B cell (primary cell): ENCODE measurements at regions not wholly inside any gene's neighbourhood (a gene's known extent, or its start where the extent isn't known, plus 50 kb on each side); places are given as distances from the start of the nearest gene placed in this dataset.

Experiments used
- ATAC-seq: fragments of 200-7000 bp; cut with Tn5 transposase; one replicate; pipeline ENCODE4 v1.10.0; 2021; ENCODE audit warnings: low read depth, mild to moderate bottlenecking, moderate number of reproducible peaks, moderate library complexity
- CTCF ChIA-PET: fragments of 350-600 bp; sonication (Branson Sonifier 250); formaldehyde crosslinking; loops from one replicate; lab custom pipeline; 2021; ENCODE audit warnings: antibody characterized with exemption, inconsistent platforms; lab: Charles Lee
- POLR2A ChIA-PET: fragments of 350-600 bp; sonication (Branson Sonifier 250); formaldehyde crosslinking; loops from one replicate; lab custom pipeline; 2021; ENCODE audit warnings: antibody characterized with exemption; lab: Charles Lee
- DNase-seq: peaks from one replicate; pipeline ENCODE4 v3.0.0; 2013
- H2AFZ ChIP-seq: 2 replicates; pipeline ENCODE4 v1.6.1; 2012; ENCODE audit warnings: mild to moderate bottlenecking, low read depth, low read length; ENCODE audit not compliant: insufficient read depth, poor library complexity, severe bottlenecking
- H3K27ac ChIP-seq, 2 donors: 1 replicate in 1 of 2; 2 replicates in 1 of 2; pipeline ENCODE4 v1.5.1; 2012 to 2013; ENCODE audit warnings: low read length in 2 of 2, mild to moderate bottlenecking in 2 of 2, moderate library complexity in 1 of 2
- H3K27me3 ChIP-seq, 4 experiments: fragments of 200-600 bp in 1 of 4; sonication (generic) in 1 of 4; replicated peaks in 1 of 4; 1 replicate in 2 of 4; 2 replicates in 2 of 4; pipeline versions ENCODE4 v1.6.1 to v1.7.0; 2013 to 2016; ENCODE audit warnings: low read length in 3 of 4, mild to moderate bottlenecking in 2 of 4, mixed read lengths in 1 of 4, moderate library complexity in 1 of 4; ENCODE audit not compliant: insufficient read depth in 4 of 4, control insufficient read depth in 3 of 4; ENCODE audit errors: control extremely low read depth in 1 of 4
- H3K36me3 ChIP-seq, 2 experiments: replicated peaks in 1 of 2; 1 replicate in 1 of 2; 2 replicates in 1 of 2; pipeline versions ENCODE4 v1.6.1 to v1.7.1; 2013; ENCODE audit warnings: low read length in 1 of 2; ENCODE audit not compliant: insufficient read depth in 2 of 2, control insufficient read depth in 1 of 2; ENCODE audit errors: control extremely low read depth in 1 of 2, extremely low read depth in 1 of 2
- H3K4me1 ChIP-seq, 2 donors: fragments of 200-600 bp in 1 of 2; sonication (generic) in 1 of 2; 1 replicate in 1 of 2; 2 replicates in 1 of 2; pipeline versions ENCODE4 v1.5.1 to v1.6.1; 2013 to 2017; ENCODE audit warnings: low read length in 2 of 2; ENCODE audit not compliant: control insufficient read depth in 2 of 2, insufficient read depth in 2 of 2
- H3K4me2 ChIP-seq: replicated peaks from 2 replicates; pipeline ENCODE3; 2012; ENCODE audit warnings: mild to moderate bottlenecking, low read depth, low read length; ENCODE audit not compliant: poor library complexity, severe bottlenecking
- H3K4me3 ChIP-seq, 5 experiments: fragments of 200-600 bp in 1 of 5; sonication (generic) in 1 of 5; 1 replicate in 3 of 5; 2 replicates in 2 of 5; pipeline versions ENCODE4 v1.5.1 to v1.7.0; 2011 to 2016; ENCODE audit warnings: low read length in 4 of 5, mild to moderate bottlenecking in 4 of 5, low read depth in 2 of 5, control low read depth in 1 of 5, moderate library complexity in 1 of 5; ENCODE audit not compliant: insufficient read depth in 1 of 5; ENCODE audit errors: control extremely low read depth in 1 of 5, extremely low read depth in 1 of 5
- H3K79me2 ChIP-seq: fragments of 200-600 bp; sonication (generic); one replicate; pipeline ENCODE4 v1.6.0; 2016; ENCODE audit warnings: low read length; ENCODE audit not compliant: control insufficient read depth, insufficient read depth
- H3K9ac ChIP-seq: fragments of 200-600 bp; sonication (generic); 2 replicates; pipeline ENCODE4 v1.6.1; 2017; ENCODE audit warnings: mild to moderate bottlenecking, low read length, moderate library complexity
- H3K9me3 ChIP-seq, 3 donors: one replicate each; pipeline versions ENCODE4 v1.6.1 to v1.7.1; 2013; ENCODE audit warnings: low read length in 2 of 3; ENCODE audit not compliant: control insufficient read depth in 2 of 3, insufficient read depth in 1 of 3; ENCODE audit errors: control extremely low read depth in 1 of 3
- H4K20me1 ChIP-seq: 2 replicates; pipeline ENCODE4 v1.6.0; 2012; ENCODE audit warnings: mild to moderate bottlenecking, low read length; ENCODE audit not compliant: insufficient read depth, control insufficient read depth, poor library complexity, severe bottlenecking
- H3K27ac Mint-ChIP-seq: one replicate; pipeline ENCODE4 v1.8.0; 2021; ENCODE audit warnings: mixed read lengths
- H3K27me3 Mint-ChIP-seq: one replicate; pipeline ENCODE4 v1.8.0; 2021; ENCODE audit warnings: mixed read lengths
- H3K4me1 Mint-ChIP-seq: one replicate; pipeline ENCODE4 v1.8.0; 2021; ENCODE audit warnings: mixed read lengths
- H3K4me3 Mint-ChIP-seq: one replicate; pipeline ENCODE4 v1.8.0; 2021; ENCODE audit warnings: mixed read lengths
- H3K9me3 Mint-ChIP-seq: one replicate; pipeline ENCODE4 v1.8.0; 2022; ENCODE audit warnings: mixed read lengths; ENCODE audit not compliant: insufficient read depth
- CTCF ChIP-seq: fragments of 200-600 bp; IDR thresholded peaks from one replicate; pipeline ENCODE4 v1.8.0; 2022; ENCODE audit warnings: antibody characterized with exemption, mild to moderate bottlenecking
- EZH2 ChIP-seq: IDR thresholded peaks from 2 replicates; pipeline ENCODE4 v1.6.1; 2012; ENCODE audit warnings: borderline replicate concordance, low read depth, mild to moderate bottlenecking, moderate library complexity, low read length; ENCODE audit not compliant: insufficient read depth, poor library complexity, severe bottlenecking
- WGBS: methylation state at CpG from one replicate; pipeline ENCODE4 v1.1.5; 2013; ENCODE audit warnings: missing lambda C conversion rate; ENCODE audit not compliant: insufficient coverage; 5-methylcytosine and 5-hydroxymethylcytosine counted together
- intact Hi-C: fragments of 100-400 bp; cut with micrococcal nuclease; formaldehyde crosslinking; loops from one replicate; pipeline ENCODE4 v1.10.0; 2022

GRCh38 chr4:67055319-67055718 is 490.0 kb downstream of the CENPC start:
- ATAC-seq (no peak), DNase-seq (no peak)
- no peaks in the 10 kb centered on the region for H4K20me1 ChIP-seq
- TF ChIP-seq CTCF (no peak), EZH2 (no peak)
- H3K4me2 ChIP-seq, result no peak overlapping the region
- no peaks in the 10 kb centered on the region for H3K27me3 ChIP-seq
- no peaks in the 10 kb centered on the region for H3K9me3 Mint-ChIP-seq
- POLR2A ChIA-PET, result no interaction called here
- no peak overlapping the region for H3K4me3 ChIP-seq
- H3K27me3 Mint-ChIP-seq, result no peaks in the 10 kb centered on the region
- H3K27ac Mint-ChIP-seq, result no peak overlapping the region
- intact Hi-C loops, result no loop called here
- no peaks in the 10 kb centered on the region for H3K9me3 ChIP-seq
- H3K27ac ChIP-seq, result no peak overlapping the region
- no peak overlapping the region for H2AFZ ChIP-seq
- no peaks in the 10 kb centered on the region for H3K79me2 ChIP-seq
- no peak overlapping the region for H3K9ac ChIP-seq
- CTCF ChIA-PET, result no interaction called here
- H3K4me1 Mint-ChIP-seq, result no peaks in the 10 kb centered on the region
- WGBS, result 93% methylated on average over 2 of the region's 3 CpGs
- H3K4me1 ChIP-seq, result no peaks in the 10 kb centered on the region
- no peaks in the 10 kb centered on the region for H3K36me3 ChIP-seq
- H3K4me3 Mint-ChIP-seq, result no peak overlapping the region

- TF ChIP-seq CTCF (no peak), EZH2 (no peak)
- ATAC-seq, result no peak
- Histone ChIP-seq H2AFZ (no peak overlapping the region), H3K27ac (no peak overlapping the region), H3K79me2 (no peaks in the 10 kb centered on the region), H3K4me1 (no peaks in the 10 kb centered on the region), H3K9ac (no peak overlapping the region), H3K36me3 (no peaks in the 10 kb centered on the region), H4K20me1 (no peaks in the 10 kb centered on the region), H3K9me3 (no peaks in the 10 kb centered on the region), H3K4me2 (no peak overlapping the region), H3K4me3 (no peak overlapping the region), H3K27me3 (no peaks in the 10 kb centered on the region)
- Mint-ChIP-seq H3K27me3 (no peaks in the 10 kb centered on the region), H3K4me1 (no peaks in the 10 kb centered on the region), H3K27ac (no peak overlapping the region), H3K4me3 (no peak overlapping the region), H3K9me3 (no peaks in the 10 kb centered on the region)
- CTCF ChIA-PET, result no interaction called here
- POLR2A ChIA-PET, result no interaction called here
- intact Hi-C loops, result no loop called here
- no peak for DNase-seq
Observed at GRCh38 chr4:67054896-67055295, 490.4 kb downstream of the CENPC start.
